Hepatic stellate cell (primary cell): ENCODE measurements at regions not wholly inside any gene's neighbourhood (a gene's known extent, or its start where the extent isn't known, plus 50 kb on each side); places are given as distances from the start of the nearest gene placed in this dataset.

Experiments
- DNase-seq: peaks from one replicate; pipeline ENCODE4 v3.0.0; 2011; ENCODE audit warnings: low spot score

DNA sequence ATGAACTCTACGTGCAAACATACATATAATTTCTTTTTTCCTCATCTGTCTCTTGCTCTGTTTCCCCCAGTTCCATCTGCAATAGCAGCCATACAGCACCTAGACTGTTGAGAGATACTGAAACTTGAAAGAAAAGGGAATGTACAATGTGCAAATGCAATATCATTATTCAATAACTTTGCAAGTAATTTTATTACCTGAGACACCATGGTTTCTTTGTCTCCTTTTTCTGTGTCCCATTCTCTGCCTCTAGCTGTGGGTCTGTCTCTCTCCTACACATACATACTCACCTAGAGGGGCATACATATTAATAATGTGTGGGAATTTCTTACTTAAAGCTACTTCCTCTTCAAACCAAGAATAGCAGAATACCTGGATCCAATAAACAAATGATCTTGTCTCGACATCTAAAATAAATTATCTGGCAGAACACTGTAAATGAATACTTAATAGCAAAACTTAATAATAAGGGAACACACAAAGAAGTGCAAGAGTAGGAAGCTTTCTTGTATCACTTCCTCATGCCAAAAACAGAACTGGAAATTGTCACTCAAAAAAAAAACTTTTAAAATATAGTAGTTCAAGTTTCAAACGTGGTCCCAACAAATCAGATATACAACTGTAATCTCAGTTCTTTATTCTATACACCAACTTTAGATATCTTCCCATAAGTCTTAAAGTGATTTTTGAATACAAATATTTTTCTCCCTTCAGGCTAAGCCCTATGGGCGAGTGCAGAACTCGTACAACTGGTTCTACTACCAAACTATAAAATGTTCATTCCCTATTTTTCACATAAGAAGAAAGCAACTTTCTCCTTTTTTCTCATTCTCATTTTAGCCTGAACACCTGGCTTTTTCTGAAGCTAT, 194.6 kb downstream of the NRIP1 start:
- no peak for DNase-seq

GRCh38 chr21:14866859-14867765, 197.7 kb downstream of the NRIP1 start:
- no peak for DNase-seq

GRCh38 chr21:14864211-14865021, 200.4 kb downstream of the NRIP1 start:
- DNase-seq: no peak

DNA sequence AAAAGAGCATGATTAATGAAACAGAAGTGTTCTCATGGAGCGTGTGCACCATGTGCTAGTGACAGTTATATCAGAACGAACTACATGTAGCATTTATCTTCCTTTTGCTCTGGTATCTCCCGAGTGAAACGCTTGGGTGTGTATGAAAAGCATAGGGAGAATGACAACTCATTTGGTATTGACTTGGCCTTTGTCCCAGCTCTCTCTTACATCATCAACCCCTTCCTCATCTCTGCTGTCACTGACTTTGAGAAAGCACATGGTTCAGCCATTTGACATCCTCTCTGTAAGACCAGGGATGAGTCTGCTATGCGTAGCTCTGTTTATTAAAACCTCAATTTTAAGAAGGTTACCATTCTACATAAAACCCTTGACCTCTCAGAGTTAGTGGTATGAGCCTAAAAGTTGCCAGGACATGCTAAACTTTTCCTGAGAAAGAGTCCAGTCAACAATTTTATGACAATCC, 201.0 kb downstream of the NRIP1 start:
- DNase-seq: no peak

GRCh38 chr21:14862794-14863720, 201.7 kb downstream of the NRIP1 start:
- no peak for DNase-seq

DNA sequence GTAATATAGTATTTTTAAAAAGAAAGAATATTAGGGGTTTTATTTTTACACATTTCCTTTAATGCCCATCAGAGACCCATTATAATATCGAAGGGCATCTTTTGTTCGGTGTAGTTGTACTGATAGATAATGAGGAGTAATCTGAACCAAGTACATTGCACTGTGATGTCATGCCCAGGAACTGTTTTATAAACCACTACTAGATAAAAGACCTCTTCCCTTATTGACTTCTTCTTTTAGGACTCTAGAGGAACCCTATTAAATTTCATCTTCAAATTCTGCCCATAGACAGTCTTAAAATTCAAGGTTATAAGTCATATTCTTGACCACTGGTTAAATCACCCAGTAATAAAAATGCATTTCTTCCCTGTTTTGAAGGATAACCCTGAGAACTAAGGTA, 206.5 kb downstream of the NRIP1 start:
- DNase-seq: no peak

GRCh38 chr21:14857529-14857928, 207.3 kb downstream of the NRIP1 start:
- DNase-seq: no peak

DNA sequence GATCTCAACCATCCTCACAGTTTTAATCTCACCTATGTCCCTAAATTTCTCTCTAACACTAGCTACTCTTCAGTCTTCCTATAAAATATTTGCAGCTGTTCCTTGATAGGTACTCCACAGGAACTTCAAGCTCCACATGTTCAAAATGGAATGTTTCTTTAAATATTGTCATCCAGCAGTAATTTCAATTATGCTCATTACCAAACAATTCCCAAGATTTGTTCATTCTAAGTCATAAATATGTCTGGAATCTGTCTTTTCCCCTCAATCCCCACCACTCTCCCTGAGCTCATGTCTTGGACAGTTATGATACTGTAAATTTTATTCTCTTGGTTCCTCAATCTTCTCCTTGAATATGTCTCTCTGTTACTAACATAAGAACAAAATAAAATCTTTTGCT, 214.4 kb downstream of the NRIP1 start:
- peak; percentile 23 for DNase-seq

DNA sequence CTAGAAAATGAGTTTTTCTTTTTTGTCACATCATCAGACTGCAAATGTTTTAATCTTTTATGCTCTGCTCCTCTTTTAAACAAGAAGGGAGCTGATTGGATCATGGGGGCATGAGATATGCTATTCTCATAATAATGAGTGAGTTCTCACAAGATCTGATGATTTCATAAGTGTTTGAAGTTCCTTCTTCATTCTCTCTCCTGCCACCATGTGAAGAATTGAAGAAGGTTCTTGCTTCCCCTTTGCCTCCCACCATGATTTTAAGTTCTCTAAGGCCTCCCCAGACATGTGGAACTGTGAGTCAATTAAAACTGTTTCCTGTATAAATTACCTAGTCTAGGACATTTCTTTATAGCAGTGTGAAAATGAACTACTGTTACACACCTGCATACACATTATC, 218.2 kb downstream of the NRIP1 start:
- DNase-seq: no peak

DNA sequence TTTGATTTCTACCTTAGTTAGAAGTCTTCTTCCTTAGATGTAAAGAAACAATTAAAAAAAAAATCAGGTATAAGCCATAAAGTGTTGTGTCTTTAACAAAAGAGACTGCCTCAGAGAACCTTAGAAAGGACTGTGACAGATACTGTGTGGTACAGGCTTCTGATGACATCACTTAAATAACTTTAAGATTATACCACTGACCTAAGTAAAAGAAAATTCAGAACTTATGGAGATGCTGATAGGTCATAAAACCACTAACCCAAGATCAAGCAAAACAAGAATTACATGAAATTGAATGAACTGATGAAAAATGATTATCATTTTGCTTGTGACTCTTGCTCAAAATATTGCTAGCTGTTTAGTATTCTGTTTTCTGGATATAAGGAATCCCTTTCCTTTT, 220.8 kb downstream of the NRIP1 start:
- peak; percentile 7 for DNase-seq

DNA sequence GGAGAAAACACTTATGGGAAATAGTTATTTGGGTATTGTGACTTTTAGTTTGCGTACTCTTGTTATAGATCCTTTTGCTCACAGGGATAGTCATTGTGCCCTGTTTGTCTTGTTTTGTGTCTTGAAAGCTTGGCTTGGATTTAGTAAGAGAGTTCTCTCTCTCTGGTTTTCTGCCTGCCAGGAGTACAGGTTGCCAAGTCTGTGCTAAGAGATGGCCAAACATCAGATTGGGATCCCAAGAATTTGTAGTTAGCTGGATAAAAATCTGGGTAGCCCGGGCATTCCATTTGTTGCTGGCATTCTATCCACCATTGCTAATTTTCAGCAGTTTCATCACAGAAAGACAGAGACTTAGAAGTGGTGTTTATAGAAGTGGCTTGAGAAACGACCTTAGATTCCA, 222.2 kb downstream of the NRIP1 start:
- no peak for DNase-seq

DNA sequence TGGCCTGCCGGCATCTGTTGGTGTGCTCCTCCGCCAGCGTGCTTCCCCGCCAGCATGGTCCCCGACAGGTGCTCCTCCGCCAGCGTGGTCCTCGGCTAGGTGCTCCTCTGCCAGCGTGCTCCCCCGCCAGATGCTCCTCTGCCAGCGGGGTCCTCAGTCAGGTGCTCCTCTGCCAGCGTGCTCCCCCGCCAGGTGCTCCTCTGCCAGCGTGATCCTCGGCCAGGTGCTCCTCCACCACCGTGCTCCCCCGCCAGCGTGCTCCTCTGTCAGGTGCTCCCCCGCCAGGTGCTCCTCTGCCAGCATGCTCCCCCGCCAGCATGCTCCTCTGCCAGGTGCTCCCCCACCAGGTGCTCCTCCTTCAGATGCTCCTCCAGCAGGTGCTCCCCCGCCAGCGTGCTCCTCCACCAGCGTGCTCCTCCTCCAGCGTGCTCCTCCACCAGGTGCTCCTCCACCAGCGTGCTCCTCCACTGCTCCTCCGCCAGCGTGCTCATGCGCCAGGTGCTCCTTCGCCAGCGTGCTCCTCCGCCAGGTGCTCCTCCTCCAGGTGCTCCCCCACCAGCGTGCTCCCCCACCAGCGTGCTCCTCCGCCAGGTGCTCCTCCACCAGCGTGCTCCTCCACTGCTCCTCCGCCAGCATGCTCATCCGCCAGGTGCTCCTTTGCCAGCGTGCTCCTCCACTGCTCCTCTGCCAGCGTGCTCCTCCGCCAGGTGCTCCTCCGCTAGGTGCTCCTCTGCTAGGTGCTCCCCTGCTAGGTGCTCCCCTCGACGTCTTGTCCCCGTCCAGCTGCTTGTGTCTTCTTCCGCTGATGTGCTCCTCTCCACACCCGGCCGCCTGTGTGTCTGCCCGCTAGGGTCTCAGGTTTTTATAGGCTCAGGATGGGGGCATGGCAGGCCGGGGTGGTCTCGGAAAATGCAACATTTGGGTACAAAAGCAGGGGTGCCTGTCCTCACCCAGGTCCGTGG, 223.0 kb downstream of the NRIP1 start:
- no peak for DNase-seq

- no peak for DNase-seq
Measured at GRCh38 chr21:14838400-14838799, 226.4 kb downstream of the NRIP1 start.

- DNase-seq: no peak
Measured at GRCh38 chr21:14836950-14837349, 227.8 kb downstream of the NRIP1 start.

DNA sequence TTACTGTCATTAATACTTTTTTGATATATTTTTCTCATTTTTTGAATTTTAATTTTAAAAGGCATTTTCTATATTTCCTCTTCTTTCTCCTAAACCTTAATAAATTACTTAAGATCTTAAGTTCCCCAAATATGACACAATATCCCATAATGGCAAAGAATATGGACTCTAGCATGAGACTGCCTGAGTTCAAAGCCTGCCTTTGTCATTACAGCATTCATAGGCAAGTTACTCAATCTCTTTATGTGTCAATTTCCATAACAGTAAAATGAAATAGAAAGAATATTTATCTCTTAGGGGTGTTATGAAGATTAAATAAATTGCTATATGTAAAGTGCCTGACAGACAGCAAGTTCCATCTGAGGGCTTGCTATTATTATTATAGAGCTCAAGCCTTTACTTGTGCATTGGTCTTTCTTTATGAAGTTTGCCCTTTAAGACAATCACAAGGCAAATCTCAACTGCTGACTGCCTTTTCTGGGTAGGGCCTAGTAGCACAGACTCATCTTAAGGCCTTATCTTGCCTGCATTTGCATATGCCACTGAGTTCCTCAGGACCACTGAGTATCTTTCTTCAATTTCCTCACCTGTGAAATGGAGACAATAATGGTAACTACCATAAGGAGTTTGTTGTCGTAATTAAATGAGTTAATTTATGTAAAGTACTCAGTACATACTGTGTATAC, 231.0 kb downstream of the NRIP1 start:
- DNase-seq: no peak

DNA sequence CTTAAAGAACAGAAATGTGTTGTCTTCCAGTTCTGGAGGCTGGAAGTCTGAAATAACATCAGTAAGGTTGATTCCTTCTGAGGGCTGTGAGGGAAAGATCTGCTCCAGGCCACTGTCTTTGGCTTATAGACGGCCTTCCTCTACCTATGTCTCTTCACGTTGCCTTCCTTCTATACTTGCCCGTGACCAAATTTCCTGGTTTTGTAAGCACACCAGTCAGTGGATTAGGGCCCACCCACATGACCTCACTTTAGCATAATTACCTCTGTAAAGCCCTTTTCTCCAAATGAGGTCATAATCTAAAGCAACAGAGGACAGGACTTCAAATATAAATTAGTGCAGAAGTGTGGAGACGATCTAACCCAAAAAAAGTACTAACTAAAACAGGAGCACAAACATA, 231.6 kb downstream of the NRIP1 start:
- no peak for DNase-seq

- DNase-seq: no peak
Measured at GRCh38 chr21:14830307-14830706, 234.5 kb downstream of the NRIP1 start.

DNA sequence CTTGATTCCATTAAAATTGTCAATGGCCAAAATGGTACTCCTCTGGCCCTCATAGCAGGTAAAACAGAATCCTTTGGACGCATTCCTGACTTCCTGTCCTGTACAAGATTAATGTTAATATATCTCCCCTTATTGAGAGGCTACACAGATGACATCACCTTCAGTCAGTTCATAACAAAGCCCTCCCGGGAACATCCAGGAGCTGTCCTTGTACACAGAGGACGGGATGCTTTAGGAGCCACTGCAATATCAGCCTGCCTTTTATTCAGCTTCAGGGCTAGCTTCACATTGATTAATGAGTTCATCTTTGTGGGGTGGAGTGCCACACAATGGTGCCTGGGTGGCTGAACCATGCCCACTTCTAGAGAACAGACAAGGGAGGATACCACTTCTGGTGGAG, 235.1 kb downstream of the NRIP1 start:
- no peak for DNase-seq

- DNase-seq: no peak
Measured at GRCh38 chr21:14827468-14827867, 237.3 kb downstream of the NRIP1 start.
